ENCODE measurements at regions not wholly inside any gene's neighbourhood (a gene's known extent, or its start where the extent isn't known, plus 50 kb on each side); places are given as distances from the start of the nearest gene placed in this dataset.
"Not testable (repeated sequence)": the region's sequence is repeated elsewhere in the genome, so short reads cannot be mapped to it uniquely, and the experiment has no call there.

DNA sequence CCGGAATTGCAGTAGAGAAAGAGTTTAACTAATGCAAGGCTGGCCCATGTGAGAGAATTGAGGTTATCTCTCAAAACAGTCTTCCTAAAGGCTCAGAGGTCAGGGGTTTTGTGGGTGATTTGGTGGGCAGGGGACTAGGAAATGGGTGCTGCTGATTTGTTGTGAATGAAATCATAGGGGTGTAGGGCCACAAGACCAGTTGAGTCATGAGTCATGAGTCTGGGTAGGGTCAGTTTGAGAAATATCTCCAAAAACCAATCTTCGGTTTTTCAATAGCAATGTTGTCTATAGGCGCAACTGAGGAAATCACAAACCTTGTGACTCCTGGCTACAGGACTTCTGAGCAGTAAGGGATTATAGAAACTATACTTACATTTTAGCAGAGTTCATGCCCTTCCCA, 460.0 kb upstream of the NRP1 start:
- no peak for FAIRE-seq
- no peak for DNase-seq (ENCODE audit: low spot score)

GRCh38 chr10:33793793-33794192, 459.3 kb upstream of the NRP1 start:
- FAIRE-seq (no peak), DNase-seq (ENCODE audit: low spot score) (no peak)

GRCh38 chr10:33791272-33791660, 456.8 kb upstream of the NRP1 start:
- DNase-seq (ENCODE audit: low spot score): no peak
- FAIRE-seq: no peak

GRCh38 chr10:33790521-33791271, 456.2 kb upstream of the NRP1 start:
- DNase-seq (ENCODE audit: low spot score) (no peak), FAIRE-seq (no peak)

DNA sequence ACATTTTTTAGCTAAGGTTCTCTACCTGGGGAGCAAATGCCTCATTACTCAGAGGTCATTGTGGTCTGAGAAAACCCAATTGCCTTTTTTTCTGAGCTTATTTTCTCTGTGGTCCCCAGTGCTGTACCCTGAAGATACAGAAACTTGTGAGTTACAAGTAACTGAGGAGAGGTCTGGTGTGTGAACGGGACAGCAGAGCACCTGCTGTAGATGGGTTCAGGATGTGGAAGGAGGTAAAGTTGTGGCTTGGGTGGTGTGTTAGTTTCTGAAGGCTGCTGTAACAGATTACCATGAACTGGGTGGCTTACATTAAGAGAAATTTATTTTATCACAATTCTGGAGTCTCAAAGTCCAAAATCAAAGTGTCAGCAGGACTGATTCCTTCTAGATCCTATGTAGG, 449.1 kb upstream of the NRP1 start:
- DNase-seq (ENCODE audit: low spot score): no peak
- no peak for FAIRE-seq

DNA sequence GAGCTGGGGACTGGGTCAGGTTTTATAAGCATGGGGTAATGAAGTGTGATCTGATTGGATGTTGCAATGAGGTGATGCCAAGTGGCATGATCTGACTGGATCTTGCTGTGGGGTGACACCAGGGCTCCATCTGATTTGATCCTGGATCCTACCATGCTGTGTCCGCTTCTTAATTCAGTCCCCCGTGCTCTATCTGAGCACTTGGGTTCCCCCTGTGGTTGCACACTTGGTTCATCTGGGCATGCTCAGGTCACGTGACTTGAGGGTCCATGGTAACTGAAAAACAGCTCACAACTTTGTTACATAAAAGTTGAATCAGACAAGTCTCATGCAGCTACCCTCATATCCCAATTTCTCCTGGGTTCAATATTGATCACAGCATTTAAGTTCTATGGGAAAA, 448.6 kb upstream of the NRP1 start:
- no peak for FAIRE-seq
- no peak for DNase-seq (ENCODE audit: low spot score)

DNA sequence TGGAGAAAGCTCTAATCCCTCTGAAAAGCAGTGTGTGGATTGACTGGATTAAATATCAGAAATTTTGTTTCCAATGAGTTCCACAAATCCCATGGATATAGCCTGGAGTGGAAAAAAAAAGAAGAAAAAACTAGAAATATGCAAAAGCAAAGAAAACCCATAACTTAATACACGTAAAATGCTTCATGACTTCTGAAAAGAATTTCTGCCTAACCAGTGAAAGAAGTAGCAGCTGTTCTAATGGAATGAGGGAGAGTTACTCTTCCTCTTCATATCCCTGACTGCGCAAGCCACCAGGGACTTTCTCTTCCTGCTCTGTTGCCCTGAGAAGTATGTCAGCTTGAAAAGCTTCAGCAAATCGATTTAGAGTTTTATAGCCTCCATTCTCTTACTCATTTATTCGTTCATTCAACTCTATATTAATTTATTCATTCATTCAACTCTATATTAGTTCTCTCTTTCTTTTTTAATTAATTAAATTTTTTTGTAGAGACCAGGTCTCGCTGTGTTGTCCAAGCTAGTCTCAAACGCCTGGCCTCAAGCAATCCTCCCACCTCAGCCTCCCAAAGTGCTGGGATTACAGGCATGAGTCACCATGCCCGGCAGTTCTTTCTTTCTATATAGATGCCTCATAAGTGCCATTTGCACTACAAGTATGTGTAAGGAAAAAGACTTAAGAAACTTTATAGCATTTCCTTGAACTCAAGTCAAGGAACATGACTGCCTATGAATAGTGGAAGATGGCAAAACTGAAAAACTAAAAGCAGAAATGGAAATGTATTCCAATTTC, 447.3 kb upstream of the NRP1 start:
- no peak for FAIRE-seq

DNA sequence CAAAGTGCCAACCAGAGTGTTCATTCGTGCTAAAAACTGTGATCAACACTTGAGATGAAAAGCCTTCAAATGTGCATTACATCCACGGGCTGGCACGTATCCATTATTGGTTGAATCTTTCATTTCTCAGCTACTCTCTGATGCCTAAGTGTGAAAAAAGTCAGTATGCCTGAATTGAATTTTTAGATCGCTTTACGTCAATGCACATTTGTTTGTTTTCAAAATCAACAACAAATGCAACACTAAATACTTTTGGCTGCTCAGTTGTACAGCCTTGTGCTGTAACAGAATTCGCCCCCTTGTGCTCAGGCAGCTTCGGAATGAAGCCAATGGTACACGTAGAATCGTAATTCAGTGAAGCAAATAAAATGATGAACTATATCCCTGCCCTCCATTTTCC, 446.5 kb upstream of the NRP1 start:
- FAIRE-seq (no peak), DNase-seq (ENCODE audit: low spot score) (no peak)

More for the DNA sequence above, 447.3 kb upstream of the NRP1 start:
- no peak for DNase-seq (ENCODE audit: low spot score)

DNA sequence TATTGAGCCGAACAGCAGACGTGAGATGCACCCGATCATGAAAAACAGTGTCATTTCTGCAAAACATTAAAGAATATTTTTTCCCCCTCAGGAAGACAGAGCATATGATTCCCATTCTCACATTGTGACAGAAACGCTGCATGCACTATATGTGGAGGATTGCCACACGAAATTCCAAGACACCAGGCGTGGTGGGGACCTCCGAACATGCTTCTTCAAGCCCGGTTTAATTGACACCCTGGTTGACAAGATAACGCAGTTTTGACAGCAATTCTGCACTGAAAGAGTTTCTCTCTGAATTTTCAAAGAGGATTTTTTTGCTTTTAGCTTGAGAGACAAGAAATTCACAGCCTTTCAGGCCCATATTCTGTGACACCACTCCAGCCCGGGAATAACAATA, 442.8 kb upstream of the NRP1 start:
- DNase-seq (ENCODE audit: low spot score) (no peak), FAIRE-seq (no peak)

DNA sequence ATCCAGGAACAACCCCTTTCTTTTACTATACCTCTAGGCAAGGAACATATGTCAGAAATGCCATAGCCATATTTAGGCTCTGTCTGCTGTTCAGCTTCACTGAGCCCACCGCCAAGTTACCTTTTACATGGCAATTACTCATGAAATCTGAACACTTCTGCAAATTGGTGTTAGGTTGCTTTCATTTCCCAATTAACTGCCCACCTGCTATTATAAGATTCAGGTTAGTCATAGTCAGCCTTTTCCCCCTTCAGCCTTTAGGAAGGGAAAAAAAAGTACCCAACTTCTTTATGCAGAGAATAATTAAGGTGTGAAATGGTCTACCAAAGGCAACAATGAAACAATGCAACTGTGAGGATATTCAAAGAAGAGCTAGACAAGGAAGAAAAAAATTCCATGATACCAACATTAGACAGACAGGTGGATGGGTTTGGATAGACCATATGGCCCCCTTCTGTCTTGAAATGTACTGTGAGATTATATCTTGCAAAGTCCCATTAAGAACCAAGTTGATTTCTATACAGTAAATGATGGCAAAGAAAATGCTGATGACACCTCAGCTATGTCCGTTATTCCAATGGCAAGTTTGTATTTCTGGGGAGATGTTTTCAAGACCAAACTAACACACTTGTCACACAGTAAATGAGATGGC, 442.1 kb upstream of the NRP1 start:
- DNase-seq (ENCODE audit: low spot score): no peak
- no peak for FAIRE-seq

DNA sequence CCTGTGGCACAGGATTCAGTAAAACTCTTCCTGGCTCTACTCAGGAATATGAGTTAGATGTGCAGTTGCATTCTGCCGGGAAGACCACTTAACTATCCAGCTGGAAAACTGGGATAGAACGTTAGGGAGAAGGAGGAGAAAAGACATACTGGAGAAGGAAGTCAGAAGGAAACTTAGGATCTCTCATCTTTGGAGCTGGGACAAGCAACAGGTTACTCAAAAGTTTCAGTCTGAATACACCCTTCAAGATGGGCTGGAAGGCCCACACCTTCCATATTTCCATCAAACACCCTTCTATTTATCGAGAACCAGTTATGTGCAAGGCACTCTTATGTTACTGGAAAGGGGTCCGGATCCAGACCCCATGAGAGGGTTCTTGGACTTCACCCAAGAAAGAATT, 440.4 kb upstream of the NRP1 start:
- DNase-seq (ENCODE audit: low spot score): no peak
- FAIRE-seq: no peak

DNA sequence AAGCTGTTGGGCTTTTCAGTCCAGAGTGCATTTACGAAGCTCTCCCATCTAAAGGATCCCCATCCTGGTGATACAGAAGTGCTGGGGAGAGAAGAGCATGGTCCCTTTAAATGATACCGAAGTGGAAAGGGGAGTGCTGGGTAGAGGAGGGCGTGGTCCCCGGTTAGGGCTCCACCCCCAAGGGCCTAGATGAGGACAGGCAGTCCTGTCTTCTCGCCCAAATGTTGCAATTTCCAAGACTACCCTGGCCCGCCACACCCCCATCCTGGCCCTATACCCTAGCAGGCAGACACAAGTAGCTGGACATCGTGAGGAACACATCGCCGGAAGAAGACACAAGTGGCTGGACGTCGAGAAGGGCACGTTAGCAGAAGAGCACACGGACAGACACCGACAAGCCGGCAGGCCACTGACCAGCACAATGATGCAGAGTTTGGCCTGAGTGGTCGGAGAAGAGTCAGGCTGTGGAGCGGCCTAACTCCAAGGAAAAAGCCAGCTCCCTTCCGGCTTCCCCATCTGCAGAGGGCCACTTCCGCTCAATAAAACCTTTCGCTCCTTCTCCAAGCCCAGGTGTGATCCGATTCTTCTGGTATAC, 439.5 kb upstream of the NRP1 start:
- no peak for FAIRE-seq
- no peak for DNase-seq (ENCODE audit: low spot score)

DNA sequence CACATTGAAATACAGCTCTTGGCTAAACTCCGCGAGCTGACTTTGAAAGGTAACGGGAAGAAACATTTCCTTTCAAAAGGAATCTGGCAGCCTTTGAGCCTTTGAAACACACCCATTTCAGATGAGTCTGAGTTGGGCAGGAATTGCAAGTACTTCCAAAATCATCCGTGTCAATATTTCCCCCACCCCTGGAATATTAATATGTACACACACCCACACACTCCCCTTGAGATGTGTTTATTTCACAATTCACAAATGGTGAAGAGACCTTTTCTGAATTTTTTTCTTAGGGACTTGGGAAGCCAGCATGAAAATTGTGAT, 438.7 kb upstream of the NRP1 start:
- DNase-seq (ENCODE audit: low spot score): no peak
- no peak for FAIRE-seq

DNA sequence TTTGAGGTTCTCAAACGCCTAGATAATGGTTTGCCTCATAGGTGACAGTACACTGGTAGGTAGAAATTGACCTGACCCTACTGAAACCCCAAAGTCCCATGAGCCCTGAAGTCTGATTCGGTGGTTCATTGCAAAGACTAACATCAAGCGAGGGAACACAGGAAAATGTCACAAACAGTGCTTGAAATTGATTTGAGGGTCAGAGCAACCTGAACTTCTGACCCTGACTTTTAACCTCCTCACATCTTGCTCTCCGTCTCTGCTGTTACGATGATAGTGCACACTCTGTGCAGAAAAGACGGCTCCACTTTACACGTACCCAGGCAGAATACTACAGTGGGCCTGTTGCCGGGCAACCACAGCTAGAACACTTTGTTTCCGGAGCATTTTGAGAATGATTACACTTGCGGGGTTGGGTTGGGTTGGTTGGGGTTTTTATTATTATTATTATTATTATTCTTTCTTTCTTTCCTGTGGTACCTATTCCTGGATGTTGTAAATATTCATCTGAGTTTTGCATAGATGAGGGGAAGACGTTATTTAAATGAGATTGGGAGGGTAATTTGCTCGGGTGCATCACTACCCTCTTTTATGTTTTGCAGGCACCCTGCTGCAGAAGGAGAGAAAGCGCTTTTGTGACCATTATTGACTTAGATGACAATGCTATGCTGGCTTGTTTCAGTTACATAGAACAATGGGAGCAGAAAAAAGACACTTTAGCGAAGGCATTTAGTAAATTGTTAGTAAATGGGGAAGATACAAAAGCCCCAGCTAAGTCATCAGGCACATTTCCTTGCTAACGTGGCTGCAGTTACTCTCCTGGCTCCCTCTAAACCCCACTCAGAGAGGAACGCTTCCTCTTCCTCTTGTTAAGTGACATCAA, 438.1 kb upstream of the NRP1 start:
- no peak for FAIRE-seq

GRCh38 chr10:33771856-33772255, 437.4 kb upstream of the NRP1 start:
- DNase-seq (ENCODE audit: low spot score); FAIRE-seq: not testable (repeated sequence)

More for the DNA sequence above, 438.1 kb upstream of the NRP1 start:
- DNase-seq (ENCODE audit: low spot score): no peak

GRCh38 chr10:33764694-33765185, 430.3 kb upstream of the NRP1 start:
- FAIRE-seq: no peak
- no peak for DNase-seq (ENCODE audit: low spot score)

DNA sequence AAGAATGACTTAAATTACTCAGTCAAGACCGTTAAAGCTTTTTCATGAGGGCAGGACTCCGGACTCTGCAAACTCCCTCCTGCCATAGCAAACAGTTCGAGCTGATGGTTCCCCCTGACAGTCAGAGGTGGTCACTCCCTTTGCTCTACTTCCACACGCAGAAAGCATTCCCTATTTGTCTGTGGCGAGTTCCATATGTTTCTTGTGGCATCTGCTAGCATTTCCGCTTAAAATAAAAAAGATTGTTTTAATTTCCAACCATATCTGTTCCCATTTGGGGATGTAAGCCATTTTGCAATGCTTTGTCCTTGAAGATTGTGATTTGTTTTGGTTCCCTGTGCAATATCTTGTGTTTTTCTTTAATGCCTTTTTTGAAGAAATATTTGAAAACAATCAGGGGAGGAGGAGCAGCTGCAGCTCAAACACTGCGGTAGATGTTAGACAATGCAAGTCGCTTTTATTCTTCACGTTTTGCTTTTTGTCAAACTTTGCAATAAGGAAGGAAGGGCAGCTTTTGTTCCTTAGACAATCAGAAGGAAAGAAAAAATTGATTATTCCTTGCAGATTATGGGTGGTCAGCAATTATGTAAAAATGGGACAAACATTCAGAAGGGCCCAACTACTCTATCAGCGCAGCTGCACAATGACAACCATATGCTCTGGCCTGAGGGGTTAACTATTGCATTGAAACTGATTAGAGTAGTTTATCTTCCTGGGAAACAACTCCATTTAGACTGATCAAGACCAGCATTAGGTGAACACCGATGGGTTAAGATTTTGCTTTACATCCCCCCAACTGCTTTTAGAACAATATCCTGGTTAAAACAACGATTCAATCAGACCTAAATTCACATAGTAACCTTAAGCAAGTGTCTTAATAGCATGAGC, 425.8 kb upstream of the NRP1 start:
- FAIRE-seq: no peak
- DNase-seq (ENCODE audit: low spot score): no peak

- no peak for FAIRE-seq
- DNase-seq (ENCODE audit: low spot score): no peak
Observed at GRCh38 chr10:33759191-33759590, 424.7 kb upstream of the NRP1 start.

DNA sequence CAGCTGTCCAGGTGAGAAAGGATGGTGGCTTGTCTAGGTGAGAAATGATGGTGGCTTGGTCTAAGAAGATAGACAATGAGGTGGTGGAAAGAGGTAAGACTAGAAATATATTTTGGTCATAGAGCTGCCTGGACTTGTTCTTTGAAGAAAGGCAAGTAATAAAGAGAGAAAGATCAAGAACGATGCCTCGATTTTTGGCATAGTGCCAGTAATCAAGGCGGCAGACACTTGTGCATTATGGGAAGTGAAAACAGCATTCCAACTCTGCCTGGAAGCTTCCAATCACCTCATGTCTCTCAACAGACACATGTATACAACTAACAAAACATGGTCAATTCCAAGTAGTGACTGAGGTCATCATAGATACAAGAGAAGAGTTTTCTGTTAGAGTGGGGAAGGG, 423.8 kb upstream of the NRP1 start:
- no peak for DNase-seq (ENCODE audit: low spot score)
- FAIRE-seq: no peak

- FAIRE-seq: no peak
- DNase-seq (ENCODE audit: low spot score): no peak
Observed at GRCh38 chr10:33754052-33754451, 419.6 kb upstream of the NRP1 start.

Data from RCC 7860 (cell line).